GM20000 (cell line): ENCODE measurements at regions not wholly inside any gene's neighbourhood (a gene's known extent, or its start where the extent isn't known, plus 50 kb on each side); places are given as distances from the start of the nearest gene placed in this dataset.

Experiments
- DNase-seq: peaks from one replicate; pipeline ENCODE4 v3.0.0; 2012; ENCODE audit warnings: low spot score
- TF ChIP-seq, protein P1 (sequence below): IDR thresholded peaks from 2 replicates; pipeline ENCODE4 v1.5.1; 2012; ENCODE audit warnings: mild to moderate bottlenecking, control low read depth; ENCODE audit errors: extremely low read depth, missing control alignments

DNA sequence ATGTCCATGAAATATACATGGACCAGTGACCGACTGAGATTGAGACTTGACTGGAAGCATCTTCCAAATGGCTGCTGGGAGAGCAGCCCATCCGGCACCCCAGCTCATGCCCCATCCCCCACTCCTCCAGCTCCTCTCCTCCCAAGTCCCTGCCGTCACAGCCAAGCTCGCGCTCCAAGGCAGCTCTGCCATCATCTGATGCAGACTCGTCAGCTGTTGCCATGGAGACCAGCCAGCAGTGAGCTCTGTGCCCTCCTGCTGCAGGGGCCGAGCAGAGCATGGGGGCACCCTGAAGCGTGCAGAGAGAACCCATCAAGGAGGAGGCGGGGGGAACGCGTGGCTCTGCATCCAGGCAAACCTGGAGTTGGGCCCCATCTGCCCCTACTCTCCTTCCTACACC, 74.5 kb upstream of the TNRC6C start:
- TF ChIP-seq, protein P1, sequence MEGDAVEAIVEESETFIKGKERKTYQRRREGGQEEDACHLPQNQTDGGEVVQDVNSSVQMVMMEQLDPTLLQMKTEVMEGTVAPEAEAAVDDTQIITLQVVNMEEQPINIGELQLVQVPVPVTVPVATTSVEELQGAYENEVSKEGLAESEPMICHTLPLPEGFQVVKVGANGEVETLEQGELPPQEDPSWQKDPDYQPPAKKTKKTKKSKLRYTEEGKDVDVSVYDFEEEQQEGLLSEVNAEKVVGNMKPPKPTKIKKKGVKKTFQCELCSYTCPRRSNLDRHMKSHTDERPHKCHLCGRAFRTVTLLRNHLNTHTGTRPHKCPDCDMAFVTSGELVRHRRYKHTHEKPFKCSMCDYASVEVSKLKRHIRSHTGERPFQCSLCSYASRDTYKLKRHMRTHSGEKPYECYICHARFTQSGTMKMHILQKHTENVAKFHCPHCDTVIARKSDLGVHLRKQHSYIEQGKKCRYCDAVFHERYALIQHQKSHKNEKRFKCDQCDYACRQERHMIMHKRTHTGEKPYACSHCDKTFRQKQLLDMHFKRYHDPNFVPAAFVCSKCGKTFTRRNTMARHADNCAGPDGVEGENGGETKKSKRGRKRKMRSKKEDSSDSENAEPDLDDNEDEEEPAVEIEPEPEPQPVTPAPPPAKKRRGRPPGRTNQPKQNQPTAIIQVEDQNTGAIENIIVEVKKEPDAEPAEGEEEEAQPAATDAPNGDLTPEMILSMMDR, result no peak
- DNase-seq, result no peak

DNA sequence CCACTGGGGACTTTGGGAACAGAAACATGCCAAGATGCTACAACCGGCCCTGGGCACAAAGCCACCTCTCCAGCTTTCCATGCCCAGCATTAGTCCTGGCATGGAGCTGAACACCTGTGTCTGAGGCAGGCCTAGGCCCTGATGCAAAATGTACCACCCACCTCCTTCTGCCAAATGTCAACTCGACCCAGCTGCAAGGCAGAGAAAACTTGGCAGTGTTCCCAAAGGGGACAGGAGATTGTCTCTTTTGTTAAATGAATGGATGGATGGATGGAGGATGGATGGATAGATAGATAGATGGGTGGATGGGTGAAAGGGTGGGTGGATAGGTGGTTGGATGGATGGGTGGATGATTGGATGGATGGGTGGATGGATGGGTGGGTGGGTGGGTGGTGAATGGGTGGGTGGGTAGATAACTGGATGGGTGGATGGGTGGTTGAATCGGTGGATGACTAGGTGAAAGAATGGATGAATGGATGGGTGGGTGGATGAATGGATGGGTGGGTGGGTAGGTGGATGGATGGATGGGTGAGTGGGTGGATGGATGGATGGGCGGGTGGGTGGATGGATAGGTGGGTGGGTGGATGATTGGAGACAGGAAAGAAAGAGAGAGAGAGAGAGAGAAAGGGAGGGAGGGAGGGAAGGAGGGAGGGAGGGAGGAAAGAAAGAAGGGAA, 73.4 kb upstream of the TNRC6C start:
- DNase-seq, result no peak
- TF ChIP-seq, protein P1, result no peak

DNA sequence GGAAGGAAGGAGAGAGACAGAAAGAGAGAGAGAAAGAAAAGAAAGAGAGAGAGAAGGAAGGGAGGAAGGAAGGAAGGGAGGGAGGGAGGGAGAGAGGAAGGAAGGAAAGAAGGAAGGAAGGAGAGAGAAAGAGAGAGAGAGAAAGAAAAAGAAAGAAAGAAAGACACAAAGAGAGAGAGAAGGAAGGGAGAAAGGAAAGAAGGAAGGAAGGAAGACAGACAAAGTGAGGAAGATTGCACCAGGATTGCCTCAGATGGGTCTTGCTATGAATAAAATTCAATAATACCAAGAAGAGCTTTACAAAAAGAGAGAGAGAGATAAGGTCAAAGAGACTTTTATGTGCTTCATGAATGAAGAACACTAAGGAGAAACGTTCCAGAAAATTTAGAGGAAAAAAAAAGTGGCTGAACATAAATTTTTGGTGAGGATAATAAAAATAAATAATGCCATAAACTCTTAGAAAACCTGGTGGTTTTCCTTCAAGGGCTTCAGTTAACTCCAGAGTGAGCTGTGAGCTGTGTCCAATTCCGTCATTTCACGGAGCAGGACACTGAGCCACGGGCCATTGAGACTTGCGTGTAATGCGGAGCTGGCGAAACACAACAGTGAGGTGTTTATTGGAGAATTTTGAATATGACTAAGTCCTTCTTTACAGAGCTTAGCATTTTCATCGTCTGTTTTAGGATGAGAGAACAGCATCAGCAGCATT, 72.7 kb upstream of the TNRC6C start:
- no peak for DNase-seq
- TF ChIP-seq, protein P1, result no peak

- TF ChIP-seq, protein P1, result no peak
- no peak for DNase-seq
These were observed 72.1 kb upstream of the TNRC6C start for GRCh38 chr17:77886387-77886728.

DNA sequence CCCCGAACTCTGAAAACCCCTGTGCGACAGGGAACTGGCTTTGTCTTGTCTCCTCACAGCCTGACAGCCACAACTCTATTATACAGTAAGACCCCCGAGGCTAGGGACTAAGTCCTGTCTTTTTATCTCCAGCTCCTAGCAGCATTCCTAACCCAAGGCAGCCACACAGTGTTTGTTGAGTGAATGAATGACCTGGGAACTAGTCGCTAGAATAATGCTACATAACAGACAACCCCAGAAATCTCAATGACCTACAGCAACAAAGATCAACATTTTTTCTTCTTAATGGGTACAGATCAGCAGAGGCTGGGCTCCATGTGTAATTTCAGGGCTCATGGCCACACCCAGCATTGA, 71.4 kb upstream of the TNRC6C start:
- TF ChIP-seq, protein P1, result no peak

GRCh38 chr17:77887464-77888241, 70.8 kb upstream of the TNRC6C start:
- TF ChIP-seq, protein P1, result no peak
- no peak for DNase-seq

More for the DNA sequence above, 71.4 kb upstream of the TNRC6C start:
- DNase-seq, result no peak

- TF ChIP-seq, protein P1, result no peak
- no peak for DNase-seq
These were observed 70.0 kb upstream of the TNRC6C start for GRCh38 chr17:77888242-77889134.
